ENCODE measurements at regions not wholly inside any gene's neighbourhood (a gene's known extent, or its start where the extent isn't known, plus 50 kb on each side); places are given as distances from the start of the nearest gene placed in this dataset.
"Not testable (repeated sequence)": the region's sequence is repeated elsewhere in the genome, so short reads cannot be mapped to it uniquely, and the experiment has no call there.

DNA sequence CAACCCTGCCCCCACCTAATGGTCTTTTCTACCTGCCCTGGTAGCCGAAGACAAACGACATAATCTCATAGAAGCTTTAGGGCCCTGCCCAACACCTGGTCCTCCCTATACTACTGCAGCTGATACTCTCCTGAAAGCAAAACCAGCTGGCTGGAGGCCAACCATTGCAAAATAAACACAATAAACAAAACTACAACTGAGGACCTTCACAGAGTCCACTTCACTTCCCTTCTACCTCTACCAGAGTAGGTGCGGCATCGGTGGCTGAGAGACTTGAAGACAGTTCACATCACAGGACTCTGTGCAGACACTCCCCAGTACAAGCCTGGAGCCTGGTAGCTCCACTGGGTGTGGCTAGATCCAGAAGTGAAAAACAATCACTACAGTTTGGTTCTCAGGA is 476.2 kb downstream of the MMUT start:
- no peak for DNase-seq

DNA sequence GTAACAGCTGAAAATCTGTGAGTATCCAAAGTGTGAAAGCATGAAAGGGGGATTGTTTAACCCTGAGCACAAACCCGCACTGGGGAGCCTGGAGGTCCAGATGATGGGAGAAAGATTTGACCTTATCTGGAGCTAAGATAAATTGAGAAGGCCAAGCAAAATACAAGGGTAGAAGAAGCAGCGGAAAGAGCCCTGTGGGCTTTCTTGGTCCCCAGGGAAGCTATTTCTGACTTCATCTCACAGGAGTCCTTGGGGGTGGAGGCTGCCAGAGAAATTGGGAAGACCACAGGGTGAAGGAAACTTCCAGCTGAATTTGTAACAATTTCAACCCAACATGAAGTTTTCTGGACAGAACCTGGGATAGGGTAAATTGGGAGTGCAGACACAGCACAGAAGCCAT is 476.9 kb downstream of the MMUT start:
- no peak for DNase-seq

DNA sequence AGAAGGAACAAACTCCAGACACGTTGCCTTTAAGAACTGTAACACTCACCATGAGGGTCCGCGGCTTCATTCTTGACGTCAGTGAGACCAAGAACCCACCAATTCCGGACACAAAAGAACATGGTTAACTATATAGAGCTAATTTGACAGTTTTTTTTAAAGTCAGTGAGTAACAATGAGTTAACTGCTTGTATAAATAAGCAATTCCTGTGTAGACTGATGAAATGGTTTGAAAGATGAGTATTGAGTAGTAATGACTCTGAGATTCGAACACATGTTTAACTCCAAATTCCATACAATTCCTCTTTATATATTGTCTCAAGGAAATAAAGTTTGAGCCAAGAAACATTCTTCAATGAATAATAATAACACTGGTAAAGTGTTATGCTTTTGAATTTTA is 478.0 kb downstream of the MMUT start:
- no peak for DNase-seq

DNA sequence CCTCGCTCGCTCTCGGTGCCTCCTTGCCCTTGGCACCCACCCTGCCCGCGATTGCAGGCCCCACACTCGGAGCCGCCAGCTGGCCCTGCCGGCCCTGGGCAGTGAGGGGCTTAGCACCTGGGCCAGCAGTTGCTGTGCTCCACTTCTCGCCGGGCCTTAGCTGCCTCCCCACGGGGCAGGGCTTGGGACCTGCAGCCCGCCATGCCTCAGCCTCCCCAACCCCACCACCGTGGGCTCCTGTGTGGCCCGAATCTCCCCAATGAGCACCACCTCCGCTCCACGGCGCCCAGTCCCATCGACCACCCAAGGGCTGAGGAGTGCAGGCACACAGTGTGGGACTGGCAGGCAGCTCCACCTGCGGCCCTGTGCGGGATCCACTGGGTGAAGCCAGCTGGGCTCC is 479.1 kb downstream of the MMUT start:
- not testable (repeated sequence) for DNase-seq

DNA sequence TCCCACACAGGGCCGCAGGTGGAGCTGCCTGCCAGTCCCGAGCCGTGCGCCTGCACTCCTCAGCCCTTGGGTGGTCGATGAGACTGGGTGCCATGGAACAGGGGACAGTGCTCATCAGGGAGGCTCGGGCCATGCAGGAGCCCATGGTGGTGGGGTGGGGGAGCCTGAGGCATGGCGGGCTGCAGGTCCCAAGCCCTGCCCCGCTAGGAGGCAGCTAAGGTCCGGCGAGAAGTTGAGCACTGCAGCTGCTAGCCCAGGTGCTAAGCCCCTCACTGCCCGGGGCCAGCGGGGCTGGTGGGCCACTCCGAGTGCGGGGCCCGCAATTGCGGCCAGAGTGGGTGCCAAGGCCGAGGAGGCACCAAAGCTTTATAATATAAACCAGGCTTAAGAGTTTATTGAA is 479.7 kb downstream of the MMUT start:
- DNase-seq = no peak

DNA sequence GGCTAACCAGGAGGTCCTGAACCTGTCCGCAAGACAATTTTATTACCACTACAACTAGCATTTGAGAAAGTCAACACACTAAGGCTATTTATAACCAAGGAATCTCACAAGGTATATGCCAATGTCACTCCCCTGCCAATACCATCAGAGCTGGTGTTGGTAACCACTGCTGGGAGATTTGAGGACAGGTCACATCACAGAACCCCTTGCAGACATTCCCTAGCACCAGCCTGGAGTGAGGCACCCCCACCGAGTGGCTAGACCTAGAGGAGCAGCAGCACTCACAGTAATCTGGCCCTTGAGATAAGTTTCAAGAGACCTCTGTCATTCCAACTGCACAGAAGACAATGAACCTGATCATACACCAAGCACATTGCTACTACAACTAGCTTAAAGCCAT is 483.2 kb downstream of the MMUT start:
- DNase-seq = no peak

DNA sequence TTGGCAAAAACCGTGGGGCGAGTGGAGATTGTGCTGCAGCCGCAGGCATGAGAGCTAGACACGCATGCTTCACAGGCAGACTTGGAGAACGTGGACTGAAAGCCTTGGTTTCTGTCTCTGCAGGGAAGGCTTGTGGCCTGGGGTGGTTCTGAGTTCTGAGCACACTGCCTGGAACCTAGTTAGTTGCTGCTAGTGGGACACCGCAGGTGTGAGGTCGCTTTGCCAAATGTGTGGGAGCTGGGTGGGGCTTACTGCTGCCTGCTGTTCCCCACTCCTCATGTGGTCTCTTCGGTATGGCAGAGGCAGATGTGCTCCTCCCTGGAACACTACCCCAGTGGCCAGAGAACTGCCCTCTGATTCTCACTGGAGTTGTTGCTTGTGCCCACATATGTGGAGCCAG is 484.0 kb downstream of the MMUT start:
- DNase-seq = no peak

DNA sequence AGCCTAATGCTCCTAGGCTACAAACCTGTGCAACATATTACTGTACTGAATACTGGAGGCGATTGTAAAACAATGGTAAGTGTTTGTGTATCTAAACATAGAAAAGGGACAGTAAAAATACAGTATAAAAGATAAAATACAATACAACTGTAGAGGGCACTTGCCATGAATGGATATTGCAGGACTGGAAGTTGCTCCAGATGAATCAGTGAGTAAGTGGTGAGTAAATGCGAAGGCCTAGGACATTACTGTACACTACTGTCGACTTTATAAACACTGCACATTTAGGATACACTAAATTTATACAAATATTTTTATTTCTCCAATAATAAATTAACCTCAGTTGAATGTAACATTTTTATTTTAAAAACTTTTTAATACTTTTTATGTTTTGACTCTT is 485.0 kb downstream of the MMUT start:
- DNase-seq = no peak

DNA sequence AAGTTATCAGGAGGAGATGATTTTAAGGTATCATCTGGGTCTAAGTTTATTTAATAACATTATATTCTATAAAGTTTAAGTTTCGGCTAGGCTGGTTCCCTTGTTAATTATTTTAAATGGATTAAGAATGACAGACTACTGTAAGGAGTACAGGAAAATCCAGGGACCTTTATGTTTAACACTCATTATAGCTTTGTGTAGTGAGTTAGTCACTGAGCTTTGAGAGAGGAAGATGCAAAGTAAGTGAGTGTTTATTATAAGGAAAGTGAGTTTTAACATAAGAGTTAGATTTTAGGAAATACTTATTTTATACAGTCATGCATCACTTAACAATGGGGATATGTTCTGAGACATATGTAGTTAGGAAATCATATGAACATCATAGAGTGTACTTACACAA is 485.5 kb downstream of the MMUT start:
- DNase-seq = no peak

DNA sequence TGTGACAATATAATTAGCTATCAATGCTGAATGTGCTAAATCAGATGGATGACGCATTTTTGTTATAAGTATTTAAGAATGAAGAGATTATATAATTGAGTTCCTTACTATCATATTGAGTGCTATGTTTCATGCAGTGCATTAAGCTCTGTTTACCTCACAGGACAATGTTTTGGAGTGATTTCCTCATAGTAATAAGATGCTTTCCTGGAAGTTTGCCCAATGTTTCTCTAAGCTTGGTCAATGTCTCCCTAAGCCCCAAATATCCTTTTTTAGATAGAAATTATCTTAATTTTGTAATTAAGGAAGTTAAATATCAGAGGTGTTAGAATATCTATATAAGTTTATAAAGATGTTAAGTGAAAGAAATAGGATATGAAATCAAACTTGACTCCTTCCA is 489.6 kb downstream of the MMUT start:
- DNase-seq = no peak

DNA sequence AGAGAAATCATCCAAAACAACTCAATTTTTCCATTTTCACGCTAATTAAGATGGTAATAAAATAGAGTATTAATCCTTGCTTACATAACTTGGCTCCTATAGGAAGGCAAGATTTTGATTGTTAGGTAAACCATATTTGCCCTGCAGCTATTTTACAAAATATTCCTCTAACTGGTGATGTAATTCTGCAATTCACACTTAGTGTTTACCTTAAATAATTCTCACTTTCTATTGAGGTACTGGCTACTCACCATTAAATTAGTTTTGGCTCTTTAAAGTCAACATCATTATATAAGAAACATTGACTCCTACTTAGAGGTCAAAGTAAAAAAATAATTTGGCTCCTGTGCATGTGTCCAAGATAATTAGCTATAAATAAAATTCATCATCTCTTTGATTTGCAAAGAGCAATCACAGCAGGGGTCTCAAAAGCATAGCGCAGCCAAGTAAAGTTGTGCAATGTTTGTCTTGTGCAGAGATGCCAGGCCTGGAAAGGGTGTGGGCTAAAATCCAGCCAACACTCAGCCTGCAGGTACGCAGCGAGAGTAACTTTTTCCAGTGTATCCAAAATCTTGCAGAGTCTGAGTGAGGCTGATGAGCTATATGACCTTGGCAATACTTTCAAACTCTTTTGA is 501.2 kb downstream of the MMUT start:
- no peak for DNase-seq

DNA sequence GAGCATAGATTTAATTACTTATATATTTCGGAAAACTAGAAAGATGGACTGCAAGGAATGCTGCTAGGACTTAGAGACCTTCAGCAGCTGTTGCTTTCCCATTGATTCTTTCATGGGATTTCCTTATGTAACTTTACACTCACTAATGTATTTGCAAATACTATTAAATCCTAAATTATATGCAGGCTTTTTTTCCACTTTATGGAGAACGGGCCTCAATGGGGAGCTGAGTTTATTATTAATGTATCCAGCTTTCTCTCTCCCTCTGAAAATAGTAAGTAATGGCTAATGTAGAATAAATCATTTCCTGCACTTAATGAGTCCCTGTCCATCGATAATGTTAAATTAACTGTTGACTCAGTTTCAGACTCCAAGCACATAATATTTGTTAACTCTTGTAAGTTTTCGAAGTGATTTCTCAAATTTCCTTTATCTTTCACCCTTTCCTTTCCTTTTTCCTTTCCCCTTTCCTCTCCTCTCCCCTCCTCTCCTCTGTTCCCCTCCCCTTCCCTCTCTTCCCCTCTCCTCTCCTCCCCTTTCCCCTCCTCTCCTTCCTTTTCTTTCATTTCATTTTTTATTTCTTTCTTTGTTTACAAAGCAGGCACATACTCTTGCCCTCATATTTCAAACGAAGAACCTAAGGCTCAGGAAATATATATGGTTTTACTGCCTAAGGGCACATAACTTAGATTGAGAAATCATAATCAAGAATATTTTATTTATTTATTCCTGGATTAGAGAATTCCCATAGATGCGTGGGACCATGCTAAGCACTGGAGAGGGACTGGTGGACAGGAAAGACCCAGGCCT is 503.6 kb downstream of the MMUT start:
- DNase-seq = no peak

DNA sequence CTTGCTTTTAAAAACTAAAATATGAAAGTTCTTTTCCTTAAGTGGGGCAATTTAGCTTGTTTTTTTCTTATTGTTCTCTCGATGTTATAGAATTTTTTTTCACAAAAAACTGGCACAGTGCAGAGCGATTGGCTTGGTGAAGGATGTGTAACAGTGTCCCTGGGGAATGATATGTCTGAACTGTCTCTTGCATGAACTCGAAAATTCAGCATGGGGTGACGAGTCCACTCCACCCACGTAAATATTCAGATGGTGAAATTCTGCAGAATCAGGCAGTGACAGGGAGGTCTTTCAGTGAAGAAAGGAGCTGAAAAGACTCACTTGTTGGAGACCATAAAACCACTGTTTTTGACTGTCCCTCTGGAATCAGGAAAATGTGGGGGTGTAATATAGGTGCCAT is 505.3 kb downstream of the MMUT start:
- DNase-seq = no peak

DNA sequence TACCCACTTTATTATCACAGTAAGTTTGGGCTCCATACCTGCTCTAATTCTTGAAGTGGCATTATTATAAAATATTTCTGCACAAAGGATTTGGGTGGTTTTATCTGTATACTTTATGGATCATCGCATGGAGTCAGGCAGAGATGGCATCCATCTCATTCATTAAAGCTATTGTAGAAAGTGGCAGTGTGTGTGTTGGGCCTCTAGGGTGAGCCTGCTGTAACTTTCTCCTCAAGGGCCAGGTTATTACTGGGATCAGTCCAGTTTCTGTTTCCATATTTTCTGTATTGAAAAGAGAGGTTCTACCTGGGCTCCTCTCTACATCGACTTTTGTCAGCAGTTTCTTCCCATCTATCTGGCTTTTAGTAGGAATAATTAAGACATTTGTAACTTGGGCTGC is 511.1 kb downstream of the MMUT start:
- no peak for DNase-seq

DNA sequence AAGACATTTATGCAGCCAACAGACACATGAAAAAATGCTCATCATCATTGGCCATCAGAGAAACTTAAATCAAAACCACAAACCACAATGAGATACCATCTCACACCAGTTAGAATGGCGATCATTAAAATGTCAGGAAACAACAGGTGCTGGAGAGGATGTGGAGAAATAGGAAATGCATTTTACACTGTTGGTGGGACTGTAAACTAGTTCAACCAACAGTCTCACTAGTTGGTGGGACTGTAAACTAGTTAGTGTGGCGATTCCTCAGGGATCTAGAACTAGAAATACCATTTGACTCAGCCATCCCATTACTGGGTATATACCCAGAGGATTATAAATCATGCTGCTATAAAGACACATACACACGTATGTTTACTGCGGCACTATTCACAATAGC is 518.8 kb downstream of the MMUT start:
- DNase-seq = not testable (repeated sequence)

DNA sequence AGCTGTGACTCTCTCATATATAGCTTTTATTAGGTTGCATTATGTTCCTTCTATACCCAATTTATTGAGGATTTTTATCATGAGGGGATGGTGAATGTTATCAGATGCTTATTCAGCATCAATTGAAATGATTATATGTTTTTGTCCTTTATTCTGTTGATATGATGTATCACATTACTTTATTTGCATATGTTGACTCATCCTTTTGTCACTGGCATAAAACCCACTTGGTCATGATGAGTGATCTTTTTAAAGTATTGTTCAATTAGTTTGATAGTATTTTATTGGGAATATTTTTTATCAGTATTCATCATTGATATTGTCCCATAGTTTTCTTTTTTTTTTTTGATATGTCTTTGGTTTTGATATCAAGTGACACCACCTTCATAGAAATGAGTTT is 529.9 kb downstream of the MMUT start:
- no peak for DNase-seq

DNA sequence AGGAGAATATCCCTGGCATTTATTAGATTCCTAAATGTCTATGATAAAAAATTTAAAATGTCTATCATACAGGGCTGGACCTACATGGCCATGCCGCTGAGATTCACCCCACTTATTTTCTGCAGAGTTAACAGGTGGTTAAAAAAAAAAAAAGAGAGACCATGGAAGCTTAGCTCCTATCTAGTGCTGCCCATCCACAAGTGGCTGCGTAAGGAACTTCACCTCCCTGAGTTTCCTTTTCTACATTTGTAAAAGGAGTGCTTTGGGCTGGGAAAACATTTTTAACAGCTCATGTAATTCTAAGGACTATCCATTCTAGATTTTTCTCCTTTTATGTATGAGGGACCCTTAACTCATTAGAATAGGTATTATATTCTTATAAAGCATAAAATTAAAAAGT is 534.1 kb downstream of the MMUT start:
- DNase-seq = no peak

DNA sequence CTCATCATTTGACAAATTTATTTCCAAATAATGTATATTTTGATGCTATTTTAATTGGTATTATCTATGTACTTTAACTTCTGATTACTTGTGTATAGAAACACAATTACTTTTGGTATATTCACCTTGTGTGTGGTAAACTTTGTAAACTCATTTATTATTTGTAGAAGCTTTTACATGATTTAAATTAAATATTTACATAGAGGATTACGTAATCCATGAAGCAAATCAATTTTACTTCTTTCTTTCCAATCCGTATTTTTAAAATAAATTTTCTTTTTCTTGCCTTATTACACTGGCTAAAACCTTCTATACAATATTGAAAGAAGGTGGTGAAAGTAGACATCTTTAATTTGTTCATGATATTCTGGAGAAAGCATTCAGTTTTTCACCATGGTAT is 540.2 kb downstream of the MMUT start:
- DNase-seq = no peak

DNA sequence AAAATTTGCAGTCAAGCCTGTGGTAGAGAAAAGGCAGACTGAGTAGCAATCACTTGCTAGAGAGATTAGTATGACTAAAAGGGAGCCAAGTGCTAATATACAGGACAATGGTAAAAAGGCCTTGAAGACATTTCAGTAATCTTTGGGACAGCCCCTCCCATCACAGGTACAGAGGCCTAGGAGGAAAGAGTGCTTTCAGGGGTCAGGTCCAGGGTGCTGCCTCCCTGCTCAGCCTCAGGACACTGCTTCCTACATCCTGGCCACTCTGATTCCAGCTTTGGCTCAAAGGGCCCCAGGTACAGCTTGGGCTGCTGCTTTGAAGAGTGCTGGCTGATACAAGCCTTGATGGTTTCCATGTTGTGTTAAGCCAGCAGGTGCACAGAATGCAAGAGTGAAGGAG is 543.5 kb downstream of the MMUT start:
- DNase-seq = no peak

DNA sequence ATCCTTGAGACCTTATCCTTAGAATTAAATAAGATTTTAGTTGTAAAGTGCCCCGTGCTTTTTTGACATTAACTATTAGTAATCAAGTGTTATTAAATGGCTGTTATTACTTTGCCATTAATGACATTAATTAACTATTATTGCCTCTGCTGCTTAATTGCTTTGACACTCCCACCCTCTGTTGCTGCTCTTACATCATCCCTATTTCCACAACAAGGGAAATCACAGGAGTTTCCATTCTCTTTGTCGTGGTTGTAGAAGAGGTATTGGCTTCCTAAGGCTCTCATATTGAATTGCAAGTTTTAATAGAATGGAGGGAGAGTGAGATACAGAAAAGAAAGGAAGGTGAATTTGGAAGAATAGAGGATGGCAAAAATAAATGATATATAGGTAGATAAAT is 545.8 kb downstream of the MMUT start:
- no peak for DNase-seq

DNA sequence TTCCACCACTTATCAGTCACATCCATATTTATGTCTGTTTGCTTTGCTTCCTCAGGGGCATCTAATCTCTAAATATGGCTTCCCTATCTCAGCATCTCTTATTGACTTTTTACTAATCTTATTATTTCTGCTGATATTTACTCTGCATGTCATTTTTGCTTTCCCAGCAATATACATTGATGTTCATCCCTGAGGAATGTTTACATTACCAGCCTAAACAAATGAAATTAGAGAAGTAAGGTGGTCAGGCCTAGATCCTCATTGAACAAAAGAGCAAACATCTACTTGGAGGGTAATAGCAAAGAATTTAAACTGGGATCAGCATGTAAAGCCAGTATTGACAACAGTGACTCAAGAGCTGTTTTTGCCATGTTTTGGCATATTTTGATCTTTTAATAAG is 546.4 kb downstream of the MMUT start:
- no peak for DNase-seq

DNA sequence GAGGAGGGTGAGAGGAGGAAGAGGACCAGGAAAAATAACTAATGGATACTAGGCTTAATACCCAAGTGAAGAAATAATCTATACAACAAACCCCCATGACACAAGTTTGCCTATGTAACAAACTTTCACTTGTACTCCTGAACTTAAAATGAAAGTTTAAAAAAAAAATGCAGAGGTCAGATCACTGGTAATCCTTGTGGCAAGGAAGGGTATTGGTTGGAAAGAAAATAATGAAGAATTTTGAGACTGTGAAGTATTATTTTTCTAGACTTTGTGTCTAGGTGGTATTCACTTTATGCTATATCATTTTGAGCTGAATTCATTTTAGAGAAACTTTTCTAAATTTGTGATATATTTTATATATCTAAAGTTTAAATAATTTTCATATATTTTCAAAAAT is 547.5 kb downstream of the MMUT start:
- DNase-seq = no peak

DNA sequence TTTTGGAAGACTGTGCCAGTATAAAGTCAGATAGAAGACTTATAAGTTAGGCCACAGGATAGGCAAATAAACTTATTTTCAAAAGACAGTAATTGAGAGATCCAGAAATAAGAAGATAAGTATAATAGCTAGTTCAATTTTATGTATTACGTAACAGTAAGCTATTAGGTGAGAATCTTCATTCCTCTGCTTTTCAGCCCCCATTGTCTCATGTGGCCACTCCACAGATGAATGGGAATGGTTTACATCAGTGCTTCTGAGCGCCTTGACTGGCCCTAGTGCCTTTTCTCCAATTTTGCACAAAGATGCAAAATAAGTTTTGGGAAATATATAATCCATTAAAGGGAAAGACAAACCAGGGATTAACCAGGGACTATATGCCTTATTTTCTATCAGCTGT is 550.5 kb downstream of the MMUT start:
- DNase-seq = no peak

DNA sequence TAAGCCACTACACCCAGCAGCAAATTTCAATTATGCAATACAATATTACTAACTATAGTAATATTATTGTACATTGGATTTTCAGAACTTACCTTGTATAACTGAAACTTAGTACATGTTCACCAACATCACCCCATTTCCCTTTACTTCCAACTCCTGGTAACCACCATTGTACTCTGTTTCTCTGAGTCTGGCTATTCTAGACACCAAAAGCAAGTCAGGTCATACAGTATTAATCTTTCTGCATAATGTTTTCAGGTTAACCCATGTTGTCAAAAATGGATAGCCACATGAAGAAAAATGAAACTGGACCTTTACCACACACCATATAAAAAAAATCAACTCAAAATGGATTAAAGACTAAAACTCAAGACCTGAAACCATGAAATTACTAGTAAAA is 558.2 kb downstream of the MMUT start:
- no peak for DNase-seq

DNA sequence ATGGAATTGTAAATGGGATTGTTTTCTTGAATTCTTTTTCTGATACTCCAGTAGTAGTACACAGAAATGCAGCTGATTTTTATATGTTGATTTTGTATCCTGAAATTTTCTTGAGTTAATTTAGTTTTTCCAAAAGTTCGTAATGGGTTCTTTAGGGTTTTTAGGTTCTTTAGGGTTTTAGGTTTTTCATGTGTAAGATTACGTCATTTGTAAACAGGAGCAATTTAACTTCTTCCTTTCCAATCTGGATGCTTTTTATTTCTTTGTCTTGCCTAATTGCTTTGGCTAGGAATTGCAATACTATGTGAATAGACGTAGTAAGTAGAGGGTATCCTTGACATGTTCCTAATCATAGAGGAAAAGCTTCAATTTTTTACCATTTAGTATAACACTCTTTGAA is 568.6 kb downstream of the MMUT start:
- no peak for DNase-seq
